Left kidney (tissue), 1 donor: ENCODE measurements at regions not wholly inside any gene's neighbourhood (a gene's known extent, or its start where the extent isn't known, plus 50 kb on each side); places are given as distances from the start of the nearest gene placed in this dataset.

Source experiments
- DNase-seq: peaks from one replicate; pipeline ENCODE4 v3.0.0-alpha.2; 2013

DNA sequence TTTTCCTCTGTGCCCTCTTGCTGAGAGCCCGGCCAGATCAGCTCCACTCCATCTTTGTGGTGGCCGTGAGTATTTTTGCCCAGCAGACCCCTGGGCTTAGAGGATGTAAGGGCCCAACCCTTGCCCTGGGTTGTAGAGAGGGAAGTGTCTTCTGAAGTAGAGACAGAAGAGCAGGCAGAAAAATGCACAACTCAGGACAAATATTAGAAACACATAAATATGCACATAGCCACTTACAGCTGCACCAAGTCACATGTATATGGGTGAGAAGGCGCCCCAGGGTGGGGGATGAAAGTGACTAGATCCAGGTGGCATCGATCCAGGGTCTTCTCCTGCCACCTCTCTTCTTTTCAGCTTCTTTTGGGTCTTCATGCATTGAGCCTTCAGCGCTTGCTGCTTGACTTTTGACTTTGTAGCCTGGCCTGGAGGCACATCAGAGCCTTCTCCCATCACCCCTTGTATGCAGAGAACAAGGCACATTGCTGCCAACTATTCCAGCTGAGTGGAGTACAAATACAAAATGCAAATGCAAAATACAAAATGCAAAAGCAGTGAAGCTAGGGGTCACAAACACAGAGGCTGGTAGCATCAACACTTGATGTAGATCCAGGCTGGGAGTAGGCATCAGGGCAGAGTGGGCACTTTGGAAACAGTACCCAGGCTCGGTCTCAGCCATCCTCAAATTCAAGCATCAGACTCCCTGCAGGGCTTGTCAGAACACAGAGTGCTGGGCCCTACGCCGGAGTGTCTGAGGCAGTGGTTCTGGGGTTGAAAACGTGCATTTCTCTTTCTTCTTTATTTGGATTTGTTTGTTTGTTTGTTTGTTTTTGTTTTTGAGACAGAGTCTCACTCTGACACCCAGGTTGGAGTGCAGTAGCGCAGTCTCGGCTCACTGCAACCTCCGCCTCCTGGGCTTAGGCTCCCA lies 133.0 kb downstream of the ASB7 start:
- DNase-seq: no peak

GRCh38 chr15:100737214-100737613 lies 134.8 kb downstream of the ASB7 start:
- no peak for DNase-seq

- DNase-seq: no peak
These were observed 136.2 kb downstream of the ASB7 start for GRCh38 chr15:100738614-100739013.

DNA sequence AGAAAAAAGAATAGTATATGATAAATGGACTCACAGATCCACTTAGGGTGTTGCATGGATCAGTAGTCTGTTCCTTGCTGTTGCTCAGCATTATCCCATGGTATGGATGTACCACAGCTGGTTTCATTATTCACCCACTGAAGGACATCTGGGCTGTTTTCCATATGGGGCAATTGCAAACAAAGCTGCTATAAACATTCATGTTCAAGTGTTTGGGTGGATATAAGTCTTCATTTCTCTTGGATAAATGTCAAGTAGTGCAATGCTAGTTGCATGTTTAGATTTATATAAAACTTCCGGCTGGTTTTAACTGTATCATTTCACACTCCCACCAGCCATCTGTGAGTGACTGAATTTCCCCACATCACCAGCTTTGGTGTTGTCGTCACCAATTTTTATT lies 137.7 kb downstream of the ASB7 start:
- DNase-seq: no peak

- DNase-seq: no peak
These were observed 128.0 kb upstream of the ALDH1A3 start for GRCh38 chr15:100751585-100751984.

DNA sequence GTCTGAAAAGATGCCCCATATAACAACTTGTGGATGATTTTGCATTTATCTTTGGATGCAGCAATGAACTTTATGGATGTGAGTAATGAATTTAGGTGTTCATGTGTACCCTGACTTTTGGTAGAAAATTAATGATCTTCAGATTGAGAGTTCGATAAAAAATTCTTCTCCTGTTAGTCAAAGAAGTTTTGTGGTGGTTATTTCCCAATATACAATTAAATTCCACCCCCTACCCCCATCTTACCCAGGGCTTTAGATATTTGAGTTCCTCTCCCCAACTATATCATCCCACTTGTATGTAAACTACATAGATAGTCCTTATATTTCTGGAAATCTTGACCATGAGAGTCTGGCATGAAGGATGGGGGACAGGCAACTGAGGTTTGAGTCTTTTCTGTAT lies 126.1 kb upstream of the ALDH1A3 start:
- no peak for DNase-seq

DNA sequence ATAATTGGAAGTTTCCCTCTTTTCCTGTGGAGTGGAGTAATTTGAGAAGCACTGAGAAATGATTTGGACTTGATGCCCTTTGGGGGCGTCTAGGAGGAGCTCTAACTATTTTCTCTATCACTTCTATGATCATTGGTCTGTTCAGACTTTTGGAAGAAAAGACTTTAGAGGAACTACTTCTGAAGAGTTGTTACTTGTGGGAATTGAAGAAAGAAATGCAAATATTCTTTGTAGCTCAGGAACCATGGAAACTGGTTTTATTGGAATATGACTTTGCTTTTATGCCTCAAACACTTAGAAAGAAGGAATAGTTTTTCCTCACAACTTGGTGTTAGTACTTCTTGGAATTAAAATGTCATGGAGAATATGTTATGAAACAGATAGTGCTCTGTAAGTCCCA lies 122.0 kb upstream of the ALDH1A3 start:
- DNase-seq: no peak

- no peak for DNase-seq
These were observed 121.1 kb upstream of the ALDH1A3 start for GRCh38 chr15:100758555-100758954.

- DNase-seq: no peak
These were observed 120.5 kb upstream of the ALDH1A3 start for GRCh38 chr15:100759106-100759505.

GRCh38 chr15:100759698-100760356 lies 119.8 kb upstream of the ALDH1A3 start:
- DNase-seq: no peak

DNA sequence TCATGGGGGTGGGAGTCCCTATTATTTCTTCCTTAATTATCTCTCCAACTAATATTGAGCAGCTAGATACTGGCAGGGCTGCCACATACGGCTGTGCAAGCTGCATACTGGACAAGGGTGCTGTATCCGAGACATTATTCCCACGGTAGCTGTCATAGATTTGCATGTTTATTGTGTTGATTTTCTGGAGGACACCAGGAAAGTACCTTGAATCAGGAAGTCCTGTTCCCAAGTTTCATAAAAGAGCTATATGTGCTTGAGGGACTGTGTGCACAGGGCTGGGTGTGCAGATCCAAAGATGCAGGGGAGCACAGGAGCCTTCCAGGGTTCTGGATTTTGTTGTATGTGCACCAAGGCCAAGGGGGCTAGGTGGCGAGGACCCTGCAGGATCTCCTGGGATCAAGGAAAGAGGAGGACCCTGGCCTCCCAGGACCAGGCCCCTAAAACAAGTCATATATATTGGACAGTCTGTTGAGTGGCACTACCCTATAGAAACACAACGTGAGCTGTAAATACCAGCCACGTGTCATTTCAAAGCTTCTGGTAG lies 119.2 kb upstream of the ALDH1A3 start:
- DNase-seq: no peak

DNA sequence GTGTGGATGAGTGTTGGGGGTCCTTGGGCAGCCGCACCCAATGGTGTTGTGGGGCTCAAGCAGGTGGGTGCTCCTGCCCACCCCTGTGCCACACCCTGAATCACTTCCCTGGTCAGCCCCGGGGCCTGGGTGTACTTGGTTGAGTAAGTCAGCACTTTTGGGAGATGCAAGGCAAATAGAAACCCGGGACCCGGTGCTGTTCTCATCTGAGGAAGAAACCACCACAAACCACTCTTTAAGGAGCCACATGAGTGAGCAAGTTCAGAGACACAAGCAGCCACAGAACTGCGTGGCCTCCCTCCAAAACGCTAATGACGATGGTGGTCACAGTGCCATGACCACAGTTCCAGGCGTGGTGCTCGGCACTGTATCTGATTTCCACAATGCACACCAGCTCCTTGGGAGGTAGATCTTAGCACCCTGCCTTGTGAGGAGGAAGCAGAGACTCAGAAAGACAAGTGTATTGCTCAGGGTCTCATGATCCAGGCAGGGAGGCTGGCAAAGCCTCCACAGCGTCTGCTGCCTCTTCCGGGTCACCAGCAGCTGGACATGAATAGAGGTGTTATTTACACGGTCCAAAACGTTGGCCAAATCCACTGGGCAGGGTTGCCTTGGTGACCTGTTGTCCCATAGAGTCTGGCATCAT lies 118.2 kb upstream of the ALDH1A3 start:
- no peak for DNase-seq

- no peak for DNase-seq
These were observed 117.3 kb upstream of the ALDH1A3 start for GRCh38 chr15:100762289-100762688.

DNA sequence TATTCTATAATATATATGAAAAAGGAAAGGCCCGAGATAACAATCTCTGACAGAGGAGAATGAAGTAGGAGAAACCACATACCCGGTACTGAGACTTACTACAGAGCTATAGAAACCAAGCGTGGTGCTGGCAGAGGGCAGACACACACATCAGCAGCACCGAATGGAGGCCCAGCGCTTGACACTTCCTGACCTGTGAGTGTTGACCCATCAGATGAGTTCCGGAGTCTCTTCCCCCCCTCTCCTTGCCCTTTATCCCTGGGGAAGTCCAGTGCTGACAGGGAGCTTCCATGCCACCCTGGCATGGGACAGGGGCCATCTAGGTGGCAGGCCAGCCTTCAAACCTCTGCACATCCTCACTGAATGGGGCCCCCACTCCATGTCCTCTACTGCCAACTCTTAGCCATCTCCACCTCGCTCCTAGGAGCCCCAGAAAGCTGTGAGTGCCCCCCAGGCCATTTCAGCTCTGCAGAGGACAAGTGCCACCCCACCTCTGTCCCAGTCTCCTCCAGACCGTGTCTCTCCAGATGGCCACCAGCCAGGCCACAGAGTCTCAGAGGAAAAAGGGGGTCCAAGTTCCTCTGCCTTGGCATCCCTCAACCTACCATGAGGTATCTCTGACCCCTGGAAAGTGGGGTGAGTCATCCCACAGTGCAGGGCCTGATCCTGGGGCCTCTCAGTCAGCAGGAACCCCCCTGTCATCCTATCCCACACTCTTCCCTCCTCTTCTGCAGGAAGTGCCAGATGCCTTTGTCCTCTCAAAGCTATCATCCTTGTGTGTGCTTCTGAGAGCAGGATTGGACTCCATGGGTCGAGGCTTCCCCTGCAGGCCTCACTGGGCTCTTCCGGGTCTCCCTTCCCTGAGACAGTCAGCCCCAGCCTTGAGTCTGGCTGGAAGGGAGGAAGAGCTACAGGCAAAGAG lies 116.5 kb upstream of the ALDH1A3 start:
- no peak for DNase-seq

DNA sequence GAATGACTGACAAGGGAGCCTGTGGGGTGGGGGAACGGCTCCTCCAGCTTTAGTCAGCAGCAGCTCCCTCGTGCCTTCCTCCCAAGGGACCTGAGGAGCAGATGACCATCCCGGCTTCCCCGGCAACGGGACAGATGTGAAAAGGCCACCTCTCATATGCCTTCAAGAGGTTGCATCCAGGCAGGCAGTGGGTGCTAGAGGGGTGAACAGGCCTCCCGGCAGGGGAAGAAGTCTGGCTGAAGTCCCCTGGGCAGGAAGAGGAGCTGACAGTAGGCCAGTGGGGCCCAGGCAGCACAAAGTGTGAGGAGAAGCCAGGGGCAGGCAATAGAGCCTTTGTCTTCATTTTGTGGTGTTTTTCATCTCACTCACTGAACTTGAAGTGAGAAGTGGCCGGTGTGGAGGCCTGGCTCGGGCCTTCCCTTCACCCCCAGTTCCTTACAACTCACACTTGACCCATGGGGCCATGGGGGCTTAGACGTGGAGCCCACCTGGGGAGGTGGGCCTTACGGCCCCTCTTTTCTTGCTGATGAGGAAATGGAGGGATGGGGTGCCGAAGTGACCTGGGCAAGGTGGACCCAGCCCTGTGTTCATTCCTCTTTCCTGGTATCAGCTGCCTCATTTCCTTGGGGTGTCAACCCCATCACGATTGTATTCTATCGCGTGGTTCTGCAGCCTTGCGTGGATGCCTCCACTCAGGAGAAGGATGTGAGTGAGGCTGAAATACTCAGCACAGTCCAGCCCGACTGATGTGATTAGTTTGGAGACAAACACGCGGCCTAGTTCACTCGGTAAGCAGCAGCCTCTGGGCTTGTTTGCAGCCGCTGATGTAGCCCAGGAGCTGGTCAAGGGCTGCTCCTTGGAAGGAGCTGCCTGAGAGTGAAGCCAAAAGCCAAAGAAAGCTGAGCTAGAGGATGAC lies 115.5 kb upstream of the ALDH1A3 start:
- no peak for DNase-seq

DNA sequence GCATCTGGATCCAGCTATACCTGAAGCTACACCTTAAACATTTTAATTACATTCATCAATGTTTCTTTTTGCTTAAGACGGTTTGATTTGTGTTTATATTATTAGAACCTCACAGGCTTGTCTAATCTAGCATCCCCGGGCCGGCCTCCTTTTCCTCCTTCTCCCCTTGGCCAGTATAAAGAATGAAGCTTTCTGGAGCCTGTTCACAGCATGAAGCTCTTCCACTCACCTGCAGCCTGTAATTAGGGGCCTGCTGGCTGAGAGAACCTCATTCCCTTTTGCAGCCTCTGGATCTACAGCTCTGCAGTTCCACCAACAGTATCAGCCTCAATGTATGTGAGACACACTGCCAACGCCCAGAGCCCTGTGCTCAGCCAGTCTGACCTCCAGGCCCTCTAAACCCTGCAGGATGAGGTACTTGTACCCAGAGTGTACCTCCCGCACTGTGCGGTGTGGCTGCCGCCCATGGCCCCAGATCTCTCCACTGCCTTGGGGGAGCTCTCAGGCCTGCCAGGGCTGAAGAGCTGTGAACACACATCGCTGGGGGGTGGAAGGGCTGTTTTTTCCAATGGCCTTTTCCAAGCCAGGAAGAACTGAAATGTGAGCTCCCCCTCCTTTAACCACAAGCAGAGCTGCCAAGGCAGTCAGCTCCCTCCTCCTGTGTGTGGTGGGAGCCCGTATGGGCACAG lies 114.7 kb upstream of the ALDH1A3 start:
- DNase-seq: no peak

- no peak for DNase-seq
These were observed 114.0 kb upstream of the ALDH1A3 start for GRCh38 chr15:100765467-100766241.

DNA sequence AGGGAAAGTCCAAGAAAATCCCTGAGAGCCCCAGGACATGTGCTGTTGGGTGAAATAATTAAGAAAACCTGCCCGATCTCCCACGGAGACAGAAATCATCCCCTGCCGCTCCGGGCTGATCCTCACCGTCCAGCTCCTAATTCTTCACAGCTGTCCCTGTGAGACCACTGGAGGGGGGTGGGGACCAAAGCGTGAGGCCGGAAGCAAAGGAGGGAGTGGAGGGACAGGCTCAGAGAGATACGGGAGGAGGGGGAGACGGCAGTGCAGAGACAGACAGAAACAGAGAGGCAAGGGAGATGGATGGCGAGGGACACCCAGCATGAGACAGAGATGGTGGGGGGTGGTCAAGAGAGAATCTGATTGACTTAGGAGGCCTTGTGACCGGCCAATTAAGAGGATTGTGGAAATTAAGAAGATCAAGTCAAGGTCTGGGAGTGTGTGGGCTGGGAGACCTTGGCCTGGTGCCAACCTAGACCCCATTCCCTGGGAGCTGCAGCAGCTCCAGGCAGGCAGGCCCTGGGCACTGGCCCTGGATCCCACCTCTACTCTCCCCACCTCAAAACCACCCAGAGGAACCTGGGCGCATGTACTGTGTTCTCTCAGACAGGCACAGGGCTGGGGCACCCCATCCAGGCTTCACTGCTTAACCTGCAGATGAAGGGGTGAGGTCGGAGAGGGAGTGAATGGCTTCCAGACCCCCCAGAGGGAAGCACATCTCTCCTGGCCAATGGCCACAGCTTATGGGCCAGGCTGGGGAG lies 113.2 kb upstream of the ALDH1A3 start:
- no peak for DNase-seq
